GM21526 (cell line): ENCODE measurements at regions not wholly inside any gene's neighbourhood (a gene's known extent, or its start where the extent isn't known, plus 50 kb on each side); places are given as distances from the start of the nearest gene placed in this dataset.

Source experiments
- ATAC-seq: cut with Tn5 transposase; IDR thresholded peaks from one replicate; pipeline ENCODE4 v1.9.1; 2021; ENCODE audit warnings: moderate library complexity; ENCODE audit not compliant: unreplicated experiment, low FRiP score

- ATAC-seq: no peak
These were observed 56.2 kb upstream of the PEX5L start for GRCh38 chr3:180092889-180093288.

DNA sequence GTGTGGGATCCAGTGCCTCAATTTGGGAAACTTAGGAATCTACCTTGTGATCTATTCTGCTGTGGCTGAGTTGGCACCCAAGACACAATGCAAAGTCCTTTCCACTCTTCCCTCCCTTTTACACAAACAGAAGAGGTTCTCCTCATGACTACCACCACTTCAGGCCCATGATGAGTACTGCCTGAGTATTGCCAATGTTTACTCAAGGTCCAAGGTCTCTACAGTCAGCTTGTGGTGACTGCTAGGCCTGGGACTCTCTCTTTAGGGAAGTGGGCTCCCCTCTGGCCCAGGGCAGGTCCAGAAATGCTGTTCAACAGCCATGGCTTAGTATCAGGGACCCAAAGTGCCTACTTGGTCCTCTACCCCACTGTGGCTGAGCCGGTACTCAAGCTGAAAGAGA lies 56.8 kb upstream of the PEX5L start:
- no peak for ATAC-seq

GRCh38 chr3:180097626-180098025 lies 60.9 kb upstream of the PEX5L start:
- no peak for ATAC-seq

DNA sequence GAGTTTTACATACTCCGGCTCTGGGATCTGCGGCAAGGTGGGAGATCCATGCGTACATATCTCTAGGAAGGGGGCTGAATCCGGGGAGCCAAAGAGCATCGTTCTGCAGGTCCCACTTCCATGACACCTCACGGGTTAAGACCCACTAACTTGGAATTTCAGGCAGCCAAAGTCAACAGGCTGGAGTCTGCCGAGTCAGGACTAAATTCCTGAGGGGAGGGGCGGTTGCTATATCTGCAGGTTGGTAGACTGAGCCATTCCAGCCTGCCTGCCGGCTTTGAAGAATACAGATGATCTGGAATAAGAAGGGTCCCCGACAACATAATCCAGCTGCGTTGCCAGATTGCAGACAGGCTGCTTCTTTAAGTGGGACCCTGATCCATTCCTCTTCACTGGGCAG lies 65.4 kb upstream of the PEX5L start:
- ATAC-seq: no peak

GRCh38 chr3:180102604-180103003 lies 65.9 kb upstream of the PEX5L start:
- no peak for ATAC-seq

GRCh38 chr3:180116203-180116602 lies 79.5 kb upstream of the PEX5L start:
- ATAC-seq: no peak

- ATAC-seq: no peak
These were observed 79.9 kb upstream of the PEX5L start for GRCh38 chr3:180116658-180117057.

DNA sequence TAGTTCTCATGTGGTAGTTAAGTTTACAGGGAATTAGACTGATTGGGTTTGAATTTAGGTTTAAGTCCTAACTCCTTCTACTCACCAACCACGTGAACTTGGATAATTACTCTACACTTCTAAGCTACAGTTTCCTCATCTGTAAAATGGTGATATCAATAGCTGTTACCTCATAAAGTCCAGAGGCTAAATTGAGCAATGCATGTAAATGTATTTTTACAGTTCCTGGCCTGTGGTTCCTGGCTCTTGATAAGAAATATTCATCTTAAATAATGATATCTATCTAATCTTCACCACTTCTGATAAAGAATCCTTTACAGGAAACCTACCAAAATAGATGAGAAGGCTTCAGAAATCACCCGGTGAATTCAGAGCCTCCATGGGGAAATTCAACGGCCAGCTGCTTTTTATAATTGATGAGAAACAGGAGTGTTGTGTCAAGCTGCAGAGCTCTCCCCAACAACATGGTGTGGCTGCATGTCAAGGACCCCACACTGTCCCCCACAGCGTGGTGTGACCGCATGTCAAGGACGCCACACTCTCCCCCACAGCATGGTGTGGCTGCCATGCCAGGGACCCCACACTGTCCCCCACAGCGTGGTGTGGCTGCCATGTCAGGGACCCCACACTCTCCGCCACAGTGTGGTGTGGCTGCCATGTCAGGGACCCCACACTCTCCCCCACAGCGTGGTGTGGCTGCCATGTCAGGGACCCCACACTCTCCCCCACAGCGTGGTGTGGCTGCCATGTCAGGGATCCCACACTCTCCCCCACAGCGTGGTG lies 80.8 kb upstream of the PEX5L start:
- no peak for ATAC-seq

DNA sequence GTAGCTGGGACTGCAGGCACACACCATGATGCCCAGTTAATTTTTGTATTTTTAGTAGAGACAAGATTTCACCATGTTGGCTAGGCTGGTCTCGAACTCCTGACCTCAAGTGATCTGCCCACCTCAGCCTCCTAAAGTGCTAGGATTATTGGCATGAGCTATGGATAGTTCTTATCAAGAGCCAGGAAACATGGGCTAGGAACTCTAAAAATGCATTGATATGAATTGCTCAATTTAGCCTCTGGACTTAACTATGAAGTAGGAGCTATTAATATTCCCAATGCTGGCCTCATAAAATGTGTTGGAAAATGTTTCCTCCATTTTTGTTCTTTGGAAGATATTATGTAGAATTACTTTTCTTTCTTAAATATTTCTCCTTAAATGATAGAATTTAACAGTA lies 82.8 kb upstream of the PEX5L start:
- no peak for ATAC-seq

DNA sequence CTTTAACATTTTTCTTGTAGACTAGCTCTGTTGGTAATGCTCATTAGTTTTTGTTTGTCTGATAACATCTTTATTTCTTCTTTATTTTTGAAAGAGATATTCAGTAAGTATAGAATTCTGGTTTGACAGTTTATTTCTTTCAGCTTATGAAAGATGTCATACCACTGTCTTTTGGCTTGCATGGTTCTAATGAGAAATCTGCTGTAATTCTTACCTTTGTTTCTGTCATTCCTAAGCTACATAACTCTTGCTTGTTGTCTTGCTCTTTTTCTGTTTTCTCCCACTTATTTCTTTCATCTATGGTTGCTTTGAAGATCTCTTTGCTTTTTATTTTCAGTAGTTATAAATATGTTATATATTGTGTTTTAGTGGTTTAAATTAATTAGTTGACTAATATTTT lies 87.2 kb upstream of the PEX5L start:
- no peak for ATAC-seq

GRCh38 chr3:180131169-180131568 lies 94.4 kb upstream of the PEX5L start:
- ATAC-seq: no peak

- no peak for ATAC-seq
These were observed 98.4 kb upstream of the PEX5L start for GRCh38 chr3:180135101-180135500.

GRCh38 chr3:180138871-180139270 lies 102.1 kb upstream of the PEX5L start:
- ATAC-seq: no peak

GRCh38 chr3:180142041-180142440 lies 105.3 kb upstream of the PEX5L start:
- no peak for ATAC-seq

DNA sequence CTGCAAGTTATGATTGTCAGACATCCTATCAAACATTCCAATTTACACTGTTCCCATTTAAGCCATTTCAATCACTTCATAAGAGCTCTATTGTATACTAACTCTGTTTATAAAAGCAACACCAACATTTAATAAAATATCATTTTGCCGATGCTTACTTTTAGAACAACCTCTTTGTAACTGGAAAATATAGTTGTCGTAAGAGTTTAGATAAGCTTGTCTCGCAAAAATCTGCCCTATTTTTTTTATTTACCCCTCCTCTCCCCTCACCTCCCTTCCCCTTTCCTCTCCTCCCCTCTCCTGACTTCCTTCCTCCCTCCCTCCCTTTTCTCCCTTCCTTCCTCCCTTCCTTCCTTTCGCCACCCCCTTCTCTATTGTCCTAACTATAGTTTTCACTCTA lies 105.7 kb upstream of the PEX5L start:
- no peak for ATAC-seq

DNA sequence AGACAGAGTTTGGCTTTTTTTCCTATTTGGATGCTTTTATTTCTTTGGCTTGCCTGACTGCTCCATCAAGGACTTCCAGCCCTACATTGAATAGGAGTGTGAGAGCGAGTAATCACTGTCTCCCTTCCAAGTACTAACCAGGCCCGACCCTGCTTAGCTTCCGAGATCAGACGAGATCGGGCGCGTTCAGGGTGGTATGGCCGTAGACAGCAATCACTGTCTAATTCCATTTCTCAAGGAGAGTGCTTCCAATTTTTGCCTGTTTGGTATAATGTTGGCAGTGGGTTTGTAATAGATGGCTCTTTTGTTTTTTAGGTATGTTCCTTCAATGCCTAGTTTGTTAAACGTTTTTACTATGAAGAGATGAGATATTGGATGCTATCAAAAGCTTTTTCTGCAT lies 125.0 kb upstream of the PEX5L start:
- no peak for ATAC-seq

GRCh38 chr3:180175572-180175971 lies 138.8 kb upstream of the PEX5L start:
- no peak for ATAC-seq

DNA sequence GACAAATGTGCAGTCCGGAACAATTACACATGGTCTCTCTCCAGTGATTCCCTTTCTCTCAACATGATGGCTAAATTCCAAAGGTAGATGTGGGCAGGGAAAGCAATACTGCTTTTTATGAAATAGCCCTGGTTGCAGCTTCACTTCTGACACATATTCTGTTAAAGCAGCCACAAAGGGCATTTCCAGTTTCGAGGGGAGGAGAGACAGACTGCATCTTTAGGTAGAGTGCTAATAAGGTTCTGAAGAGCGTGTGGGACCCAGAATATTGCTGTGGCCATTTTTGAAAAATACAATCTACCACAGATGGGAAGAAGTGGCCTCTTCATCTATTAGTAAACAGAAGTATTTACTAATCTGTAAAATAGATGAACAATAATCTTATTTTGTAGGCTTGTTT lies 139.3 kb upstream of the PEX5L start:
- ATAC-seq: no peak

DNA sequence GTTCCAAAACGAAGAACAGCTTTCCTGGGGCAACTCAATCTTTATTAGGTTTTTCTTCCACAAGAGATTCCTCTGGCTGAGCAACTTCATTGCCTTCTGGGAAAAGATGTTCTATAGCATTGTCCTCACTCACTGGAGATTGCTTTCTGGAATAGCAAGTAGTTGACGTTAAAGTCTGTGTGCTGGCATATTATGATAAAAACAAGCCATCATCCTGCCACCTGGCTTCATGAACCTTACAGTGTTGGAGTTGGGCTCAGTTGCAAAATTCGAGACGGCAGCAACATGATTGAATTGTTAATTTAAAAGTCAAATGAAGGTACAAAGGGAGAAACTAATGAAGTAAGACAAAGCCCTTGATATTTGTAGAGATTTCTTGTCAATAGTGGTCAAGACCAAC lies 140.5 kb upstream of the PEX5L start:
- no peak for ATAC-seq

DNA sequence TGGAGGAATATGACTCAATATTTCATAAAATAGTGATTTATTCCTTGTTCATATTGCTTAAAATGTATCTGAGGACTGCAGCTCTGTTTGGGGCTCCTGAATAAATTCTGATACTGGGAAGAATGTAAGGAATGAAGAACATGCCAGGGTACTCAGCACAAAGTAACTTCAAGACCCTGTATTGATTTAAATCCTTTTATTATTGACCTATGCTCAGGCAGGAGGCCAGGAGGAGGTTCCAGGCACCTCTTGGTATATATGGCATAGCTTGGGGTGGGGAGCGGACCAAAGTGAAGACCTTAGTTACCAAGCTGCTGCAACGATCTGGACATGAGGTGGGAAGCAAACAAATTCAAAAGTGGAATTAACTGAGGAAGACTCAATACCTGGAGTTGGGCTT lies 142.8 kb upstream of the PEX5L start:
- ATAC-seq: no peak

GRCh38 chr3:180180795-180181194 lies 144.1 kb upstream of the PEX5L start:
- ATAC-seq: no peak

DNA sequence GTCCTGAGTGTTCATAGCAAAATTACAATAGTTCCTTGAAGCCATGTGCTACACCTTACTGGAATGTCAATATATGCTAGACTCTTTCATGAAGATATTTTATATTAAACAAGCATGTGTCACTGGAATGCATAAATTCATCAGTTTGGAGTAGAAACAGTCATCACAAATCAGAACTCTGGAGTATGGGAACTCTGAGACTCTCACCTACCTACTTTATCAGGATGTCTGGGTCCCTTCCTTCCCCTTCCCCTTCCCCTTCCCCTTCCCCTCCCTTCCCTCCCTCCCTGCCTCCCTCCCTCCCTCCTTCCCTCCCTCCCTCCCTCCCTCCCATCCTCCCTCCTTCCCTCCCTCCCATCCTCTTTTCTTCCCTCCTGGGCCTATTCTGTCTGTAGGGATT lies 144.7 kb upstream of the PEX5L start:
- ATAC-seq: no peak

- no peak for ATAC-seq
These were observed 146.6 kb upstream of the PEX5L start for GRCh38 chr3:180183346-180183745.
